Epithelial cell of esophagus (primary cell): ENCODE measurements at regions not wholly inside any gene's neighbourhood (a gene's known extent, or its start where the extent isn't known, plus 50 kb on each side); places are given as distances from the start of the nearest gene placed in this dataset.

Experiments
- DNase-seq: peaks from one replicate; pipeline ENCODE4 v3.0.0; 2010; ENCODE audit warnings: low read depth
- H3K4me3 ChIP-seq: 2 replicates; pipeline ENCODE4 v1.5.1; 2011; ENCODE audit warnings: mild to moderate bottlenecking, low read length, control low read depth
- TF ChIP-seq, protein P1 (sequence below): IDR thresholded peaks from 2 replicates; pipeline ENCODE4 v1.5.1; 2011; ENCODE audit warnings: low read depth, mild to moderate bottlenecking, low read length, control low read depth, inconsistent platforms; ENCODE audit not compliant: insufficient read depth; ENCODE audit errors: missing control alignments

GRCh38 chr1:98176414-98176813 lies 255.6 kb upstream of the DPYD start:
- DNase-seq: no peak
- TF ChIP-seq, protein P1, sequence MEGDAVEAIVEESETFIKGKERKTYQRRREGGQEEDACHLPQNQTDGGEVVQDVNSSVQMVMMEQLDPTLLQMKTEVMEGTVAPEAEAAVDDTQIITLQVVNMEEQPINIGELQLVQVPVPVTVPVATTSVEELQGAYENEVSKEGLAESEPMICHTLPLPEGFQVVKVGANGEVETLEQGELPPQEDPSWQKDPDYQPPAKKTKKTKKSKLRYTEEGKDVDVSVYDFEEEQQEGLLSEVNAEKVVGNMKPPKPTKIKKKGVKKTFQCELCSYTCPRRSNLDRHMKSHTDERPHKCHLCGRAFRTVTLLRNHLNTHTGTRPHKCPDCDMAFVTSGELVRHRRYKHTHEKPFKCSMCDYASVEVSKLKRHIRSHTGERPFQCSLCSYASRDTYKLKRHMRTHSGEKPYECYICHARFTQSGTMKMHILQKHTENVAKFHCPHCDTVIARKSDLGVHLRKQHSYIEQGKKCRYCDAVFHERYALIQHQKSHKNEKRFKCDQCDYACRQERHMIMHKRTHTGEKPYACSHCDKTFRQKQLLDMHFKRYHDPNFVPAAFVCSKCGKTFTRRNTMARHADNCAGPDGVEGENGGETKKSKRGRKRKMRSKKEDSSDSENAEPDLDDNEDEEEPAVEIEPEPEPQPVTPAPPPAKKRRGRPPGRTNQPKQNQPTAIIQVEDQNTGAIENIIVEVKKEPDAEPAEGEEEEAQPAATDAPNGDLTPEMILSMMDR: no peak

GRCh38 chr1:98172578-98172977 lies 251.7 kb upstream of the DPYD start:
- TF ChIP-seq, protein P1: no peak
- DNase-seq: no peak
- no peak overlapping the region for H3K4me3 ChIP-seq

More at GRCh38 chr1:98176414-98176813, 255.6 kb upstream of the DPYD start:
- H3K4me3 ChIP-seq: no peak overlapping the region

- no peak for DNase-seq
- TF ChIP-seq, protein P1: no peak
- no peak overlapping the region for H3K4me3 ChIP-seq
These were observed 251.2 kb upstream of the DPYD start for GRCh38 chr1:98172022-98172421.

GRCh38 chr1:98164509-98164908 lies 243.7 kb upstream of the DPYD start:
- no peak for DNase-seq
- TF ChIP-seq, protein P1: no peak
- H3K4me3 ChIP-seq: no peak overlapping the region

GRCh38 chr1:98157524-98158313 lies 236.9 kb upstream of the DPYD start:
- no peak for DNase-seq
- TF ChIP-seq, protein P1: no peak
- H3K4me3 ChIP-seq: no peak overlapping the region

GRCh38 chr1:98147280-98147679 lies 226.4 kb upstream of the DPYD start:
- DNase-seq: no peak

More at GRCh38 chr1:98147280-98147679, 226.4 kb upstream of the DPYD start:
- TF ChIP-seq, protein P1: no peak
- no peak overlapping the region for H3K4me3 ChIP-seq
